ENCODE measurements at regions not wholly inside any gene's neighbourhood (a gene's known extent, or its start where the extent isn't known, plus 50 kb on each side); places are given as distances from the start of the nearest gene placed in this dataset.
"Not testable (repeated sequence)": the region's sequence is repeated elsewhere in the genome, so short reads cannot be mapped to it uniquely, and the experiment has no call there.

DNA sequence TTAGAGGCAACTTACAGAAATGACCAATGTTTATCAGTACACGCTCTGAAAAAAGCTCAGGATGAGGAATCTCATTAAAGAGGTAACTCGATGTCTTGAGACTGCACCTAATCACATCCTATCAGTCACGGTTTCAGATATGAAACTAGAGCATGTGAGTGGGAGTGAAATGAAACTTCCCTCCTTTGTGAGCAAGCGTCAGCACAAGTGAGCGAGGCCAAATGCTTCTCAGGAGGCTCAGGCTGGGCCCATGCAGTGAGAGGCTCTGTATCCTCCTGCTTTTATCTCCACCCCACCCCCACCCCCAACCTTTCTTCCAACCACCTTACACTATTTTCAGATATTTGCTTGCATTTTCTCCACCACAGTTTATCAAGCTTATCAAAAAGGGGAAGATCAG, 140.8 kb upstream of the RIMS1 start:
- Histone ChIP-seq H3K36me3 (ENCODE audit: control insufficient read depth, insufficient read depth, low read length) (no peaks in the 10 kb centered on the region), H3K4me3 (ENCODE audit: low read depth, low read length) (no peak overlapping the region), H3K9me3 (ENCODE audit: control insufficient read depth, insufficient read depth, low read length) (no peaks in the 10 kb centered on the region), H3K27ac (ENCODE audit: low read depth, low read length) (no peak overlapping the region), H3K27me3 (ENCODE audit: control insufficient read depth, insufficient read depth, low read length) (no peaks in the 10 kb centered on the region), H3K9ac (ENCODE audit: low read depth, low read length) (no peak overlapping the region), H3K4me1 (ENCODE audit: control insufficient read depth, insufficient read depth, low read length) (no peaks in the 10 kb centered on the region)

DNA sequence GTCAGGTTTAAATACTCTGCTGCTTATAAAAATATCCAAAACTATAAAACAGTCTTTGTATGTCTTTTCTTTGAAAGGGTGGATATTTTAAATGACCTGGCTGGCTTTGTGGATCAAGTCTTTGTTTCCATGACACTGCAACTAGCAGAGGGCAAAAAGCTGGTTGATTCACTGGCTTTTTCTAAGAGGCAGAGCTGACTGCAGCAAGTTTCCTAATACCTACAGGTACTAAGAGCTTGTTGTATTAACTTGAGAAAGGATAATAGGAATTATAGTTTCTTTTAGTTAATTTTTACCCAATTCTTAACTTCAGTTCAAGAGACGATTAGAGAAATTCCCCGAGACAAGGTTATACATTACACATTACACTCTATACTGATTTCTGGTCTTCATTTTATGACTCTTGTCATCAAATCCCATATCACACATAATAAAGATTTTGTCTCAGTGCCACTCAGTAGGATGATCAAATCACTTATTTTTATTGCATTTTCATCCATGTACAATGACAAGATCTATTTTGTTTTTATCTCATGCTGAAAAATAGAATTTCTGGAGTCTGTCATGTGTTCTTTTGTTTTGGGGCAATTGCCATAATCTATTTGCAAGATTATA, 120.1 kb upstream of the RIMS1 start:
- Histone ChIP-seq H3K4me1 (ENCODE audit: control insufficient read depth, insufficient read depth, low read length) (no peaks in the 10 kb centered on the region), H3K36me3 (ENCODE audit: control insufficient read depth, insufficient read depth, low read length) (no peaks in the 10 kb centered on the region), H3K27me3 (ENCODE audit: control insufficient read depth, insufficient read depth, low read length) (no peaks in the 10 kb centered on the region), H3K4me3 (ENCODE audit: low read depth, low read length) (no peak overlapping the region), H3K27ac (ENCODE audit: low read depth, low read length) (no peak overlapping the region), H3K9me3 (ENCODE audit: control insufficient read depth, insufficient read depth, low read length) (no peaks in the 10 kb centered on the region), H3K9ac (ENCODE audit: low read depth, low read length) (no peak overlapping the region)

DNA sequence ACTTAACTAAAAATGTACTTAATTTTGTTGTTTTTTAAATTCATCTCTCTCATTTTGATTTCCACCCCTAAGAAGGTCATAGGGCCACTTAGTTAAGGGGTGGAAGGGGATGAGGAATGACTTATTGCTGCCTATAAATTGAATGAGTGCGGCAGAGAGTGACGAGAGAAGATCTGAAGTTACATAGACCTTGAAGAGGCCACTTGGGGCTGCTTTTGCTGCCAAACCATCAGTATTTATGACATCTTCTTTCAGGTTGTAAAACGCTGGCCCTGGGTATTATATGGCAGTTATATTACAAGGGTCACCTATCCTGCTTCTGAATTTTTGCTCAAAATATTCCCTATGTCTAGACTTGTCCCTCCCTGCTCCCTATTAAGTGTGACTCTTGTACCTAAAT, 119.6 kb upstream of the RIMS1 start:
- no peak overlapping the region for H3K4me3 ChIP-seq (ENCODE audit: low read depth, low read length)
- no peak overlapping the region for H3K9ac ChIP-seq (ENCODE audit: low read depth, low read length)
- no peaks in the 10 kb centered on the region for H3K36me3 ChIP-seq (ENCODE audit: control insufficient read depth, insufficient read depth, low read length)
- no peaks in the 10 kb centered on the region for H3K4me1 ChIP-seq (ENCODE audit: control insufficient read depth, insufficient read depth, low read length)
- H3K27ac ChIP-seq (ENCODE audit: low read depth, low read length) = no peak overlapping the region
- no peaks in the 10 kb centered on the region for H3K27me3 ChIP-seq (ENCODE audit: control insufficient read depth, insufficient read depth, low read length)
- H3K9me3 ChIP-seq (ENCODE audit: control insufficient read depth, insufficient read depth, low read length) = no peaks in the 10 kb centered on the region

DNA sequence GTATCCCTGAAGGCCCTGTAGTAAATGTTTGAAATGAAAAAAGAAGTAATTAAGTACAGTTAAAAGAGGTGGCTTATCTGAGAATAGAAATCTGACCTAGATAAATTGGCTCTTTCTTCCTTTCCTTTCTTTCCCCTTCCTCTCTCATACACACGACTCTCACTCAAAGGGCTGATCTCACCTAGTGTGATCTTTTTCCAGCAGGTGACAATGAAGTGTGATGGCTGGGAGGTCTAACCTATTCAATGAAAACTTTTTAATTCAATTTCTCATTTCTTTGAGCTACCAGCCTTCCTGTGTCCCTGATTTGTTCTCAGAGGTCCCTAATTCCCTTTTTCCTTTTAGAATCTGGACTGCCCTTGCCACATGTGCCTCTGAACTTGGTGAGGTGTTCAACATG, 118.0 kb upstream of the RIMS1 start:
- Histone ChIP-seq H3K4me1 (ENCODE audit: control insufficient read depth, insufficient read depth, low read length) (no peaks in the 10 kb centered on the region), H3K9me3 (ENCODE audit: control insufficient read depth, insufficient read depth, low read length) (no peaks in the 10 kb centered on the region), H3K27ac (ENCODE audit: low read depth, low read length) (no peak overlapping the region), H3K27me3 (ENCODE audit: control insufficient read depth, insufficient read depth, low read length) (no peaks in the 10 kb centered on the region), H3K9ac (ENCODE audit: low read depth, low read length) (no peak overlapping the region), H3K36me3 (ENCODE audit: control insufficient read depth, insufficient read depth, low read length) (no peaks in the 10 kb centered on the region), H3K4me3 (ENCODE audit: low read depth, low read length) (no peak overlapping the region)

DNA sequence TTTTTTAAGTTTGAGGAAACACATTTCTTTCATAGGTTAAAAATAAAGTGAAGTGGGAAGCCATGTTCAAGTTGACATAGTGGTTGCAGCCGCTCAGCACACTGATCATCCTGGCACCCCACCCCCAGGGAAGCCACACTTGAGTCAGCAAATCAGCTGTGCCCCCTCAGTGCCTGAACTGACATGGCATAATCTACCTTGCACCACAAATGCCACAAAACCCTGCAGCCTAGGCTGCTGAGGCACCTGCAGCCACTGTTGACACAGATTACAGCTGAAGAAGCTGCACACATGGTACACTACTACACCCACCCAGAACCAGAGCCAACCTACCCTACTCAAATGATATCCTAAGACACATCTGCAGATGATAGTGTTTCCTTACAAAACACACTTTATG, 77.5 kb upstream of the RIMS1 start:
- H3K9ac ChIP-seq (ENCODE audit: low read depth, low read length) = no peak overlapping the region
- H3K27me3 ChIP-seq (ENCODE audit: control insufficient read depth, insufficient read depth, low read length) = no peaks in the 10 kb centered on the region

DNA sequence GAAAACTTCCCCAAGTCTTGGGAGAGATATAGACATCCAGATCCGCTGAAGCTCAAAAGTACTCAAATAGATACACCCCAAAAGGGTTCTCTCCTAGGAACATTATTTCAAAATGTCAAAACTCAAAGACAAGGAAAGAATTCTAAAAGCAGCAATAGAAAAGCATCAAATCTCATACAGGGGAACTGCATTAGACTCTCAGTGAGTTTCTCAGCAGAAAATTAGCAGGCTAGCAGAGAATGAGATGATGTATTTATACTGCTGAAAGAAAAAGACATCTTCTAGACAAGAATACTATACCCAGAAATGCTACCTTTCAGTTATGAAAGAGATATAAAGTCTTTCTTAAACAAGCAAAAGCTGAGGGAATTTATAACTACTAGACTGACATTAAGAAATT, 75.5 kb upstream of the RIMS1 start:
- no peaks in the 10 kb centered on the region for H3K27me3 ChIP-seq (ENCODE audit: control insufficient read depth, insufficient read depth, low read length)
- H3K27ac ChIP-seq (ENCODE audit: low read depth, low read length) = no peak overlapping the region
- H3K9ac ChIP-seq (ENCODE audit: low read depth, low read length) = no peak overlapping the region
- no peaks in the 10 kb centered on the region for H3K4me1 ChIP-seq (ENCODE audit: control insufficient read depth, insufficient read depth, low read length)
- no peak overlapping the region for H3K4me3 ChIP-seq (ENCODE audit: low read depth, low read length)
- H3K36me3 ChIP-seq (ENCODE audit: control insufficient read depth, insufficient read depth, low read length) = no peaks in the 10 kb centered on the region
- H3K9me3 ChIP-seq (ENCODE audit: control insufficient read depth, insufficient read depth, low read length) = peaks cover 14% of the 10 kb centered on the region

More for the DNA sequence above, 77.5 kb upstream of the RIMS1 start:
- Histone ChIP-seq H3K36me3 (ENCODE audit: control insufficient read depth, insufficient read depth, low read length) (no peaks in the 10 kb centered on the region), H3K4me1 (ENCODE audit: control insufficient read depth, insufficient read depth, low read length) (no peaks in the 10 kb centered on the region), H3K4me3 (ENCODE audit: low read depth, low read length) (no peak overlapping the region), H3K9me3 (ENCODE audit: control insufficient read depth, insufficient read depth, low read length) (peaks cover 14% of the 10 kb centered on the region), H3K27ac (ENCODE audit: low read depth, low read length) (no peak overlapping the region)

DNA sequence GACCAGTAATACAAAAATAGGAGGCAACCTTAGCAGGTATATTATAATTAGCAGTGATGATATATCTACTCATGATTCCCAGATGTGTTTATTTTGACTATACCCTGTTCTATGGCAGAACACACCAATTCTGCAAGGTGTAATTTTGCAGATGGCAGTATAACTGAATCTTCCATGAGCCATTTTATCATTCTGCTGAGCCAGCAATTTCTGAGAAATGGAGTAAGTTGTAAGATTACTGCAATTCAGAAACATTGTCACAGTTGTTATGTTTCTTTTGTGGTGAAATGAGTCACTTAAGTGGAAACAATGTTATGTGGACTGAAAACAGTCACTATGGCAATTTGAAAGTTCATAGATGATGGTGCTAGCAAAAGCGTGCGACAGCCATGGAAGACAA, 63.7 kb upstream of the RIMS1 start:
- Histone ChIP-seq H3K4me3 (ENCODE audit: low read depth, low read length) (no peak overlapping the region), H3K27me3 (ENCODE audit: control insufficient read depth, insufficient read depth, low read length) (no peaks in the 10 kb centered on the region), H3K27ac (ENCODE audit: low read depth, low read length) (no peak overlapping the region), H3K36me3 (ENCODE audit: control insufficient read depth, insufficient read depth, low read length) (no peaks in the 10 kb centered on the region), H3K9me3 (ENCODE audit: control insufficient read depth, insufficient read depth, low read length) (no peaks in the 10 kb centered on the region), H3K4me1 (ENCODE audit: control insufficient read depth, insufficient read depth, low read length) (no peaks in the 10 kb centered on the region), H3K9ac (ENCODE audit: low read depth, low read length) (no peak overlapping the region)

DNA sequence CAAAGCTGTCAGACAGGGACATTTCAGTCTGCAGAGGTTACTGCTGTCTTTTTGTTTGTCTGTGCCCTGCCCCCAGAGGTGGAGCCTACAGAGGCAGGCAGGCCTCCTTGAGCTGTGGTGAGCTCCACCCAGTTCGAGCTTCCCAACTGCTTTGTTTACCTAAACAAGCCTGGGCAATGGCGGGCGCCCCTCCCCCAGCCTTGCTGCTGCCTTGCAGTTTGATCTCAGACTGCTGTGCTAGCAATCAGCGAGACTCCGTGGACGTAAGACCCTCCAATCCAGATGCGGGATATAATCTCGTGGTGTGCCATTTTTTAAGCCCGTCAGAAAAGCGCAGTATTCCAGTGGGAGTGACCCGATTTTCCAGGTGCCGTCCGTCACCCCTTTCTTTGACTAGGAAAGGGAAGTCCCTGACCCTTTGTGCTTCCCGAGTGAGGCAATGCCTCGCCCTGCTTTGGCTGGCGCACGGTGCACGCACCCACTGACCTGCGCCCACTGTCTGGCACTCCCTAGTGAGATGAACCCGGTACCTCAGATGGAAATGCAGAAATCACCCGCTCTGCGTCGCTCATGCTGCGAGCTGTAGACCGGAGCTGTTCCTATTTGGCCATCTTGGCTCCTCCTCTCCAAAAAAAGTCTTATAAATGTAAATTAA, 54.1 kb upstream of the RIMS1 start:
- H3K9ac ChIP-seq (ENCODE audit: low read depth, low read length); H3K9me3 ChIP-seq (ENCODE audit: control insufficient read depth, insufficient read depth, low read length); H3K27ac ChIP-seq (ENCODE audit: low read depth, low read length); H3K4me3 ChIP-seq (ENCODE audit: low read depth, low read length); H3K36me3 ChIP-seq (ENCODE audit: control insufficient read depth, insufficient read depth, low read length); H3K4me1 ChIP-seq (ENCODE audit: control insufficient read depth, insufficient read depth, low read length); H3K27me3 ChIP-seq (ENCODE audit: control insufficient read depth, insufficient read depth, low read length): not testable (repeated sequence)
